HG03521 (cell line): ENCODE measurements at regions not wholly inside any gene's neighbourhood (a gene's known extent, or its start where the extent isn't known, plus 50 kb on each side); places are given as distances from the start of the nearest gene placed in this dataset.
A peak's percentile ranks its signal among the peaks of the same experiment; 100 is the strongest.
"Not testable (repeated sequence)": the region's sequence is repeated elsewhere in the genome, so short reads cannot be mapped to it uniquely, and the experiment has no call there.

Experiments
- ATAC-seq: cut with Tn5 transposase; IDR thresholded peaks from one replicate; pipeline ENCODE4 v1.9.1; 2021; ENCODE audit warnings: mild to moderate bottlenecking, moderate library complexity; ENCODE audit not compliant: unreplicated experiment

GRCh38 chr17:21756856-21757619 lies 64.7 kb downstream of the KCNJ18 start:
- ATAC-seq: no peak

DNA sequence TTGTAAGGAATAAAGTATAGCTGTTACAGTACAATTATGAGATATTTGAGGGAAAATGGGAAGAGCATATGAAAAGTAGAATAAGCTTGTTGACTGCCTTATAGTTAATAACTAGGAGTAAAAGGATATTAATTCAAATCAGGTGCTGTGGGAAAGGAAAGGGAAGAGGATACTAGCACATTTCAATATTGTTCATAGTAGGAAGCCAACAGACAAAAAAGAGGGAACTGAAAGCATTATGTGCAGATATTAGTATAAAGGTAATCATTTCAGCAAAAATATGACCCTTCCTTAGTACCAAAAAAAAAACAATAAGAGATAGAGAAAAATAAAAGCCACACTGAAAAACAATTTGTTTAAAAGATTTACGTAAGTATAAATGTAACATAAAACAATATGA lies 67.3 kb downstream of the KCNJ18 start:
- ATAC-seq: not testable (repeated sequence)

DNA sequence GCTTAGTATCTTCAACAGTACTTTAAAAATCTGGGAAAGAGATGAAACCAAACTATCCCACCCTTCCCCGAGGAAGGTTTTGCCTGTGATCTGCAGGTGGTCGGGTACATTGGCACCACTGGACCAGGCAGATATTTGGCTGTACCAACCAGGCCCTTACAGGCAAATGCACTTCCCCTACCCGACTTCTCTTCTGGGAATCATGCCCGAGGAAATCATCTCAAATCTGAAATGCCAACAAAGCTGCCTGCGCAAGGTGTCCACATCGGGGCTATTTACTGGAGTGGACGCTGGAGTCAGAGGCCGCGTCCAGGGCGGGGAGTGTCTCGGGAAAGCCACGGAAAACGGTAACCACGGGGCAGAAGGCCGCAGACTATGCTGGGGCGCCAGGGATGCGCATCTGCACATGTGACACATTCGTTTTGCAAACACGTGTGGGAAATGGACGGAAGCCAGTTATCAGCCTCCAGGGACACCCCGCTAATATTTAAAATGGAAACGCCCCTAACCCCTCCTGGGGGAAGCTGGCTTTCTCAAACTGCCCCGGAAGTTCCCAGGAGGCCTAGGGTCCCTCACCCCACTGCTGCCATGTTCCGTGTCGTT lies 71.5 kb downstream of the KCNJ18 start:
- not testable (repeated sequence) for ATAC-seq

GRCh38 chr17:21765651-21766290 lies 73.4 kb downstream of the KCNJ18 start:
- ATAC-seq: not testable (repeated sequence)

- ATAC-seq: not testable (repeated sequence)
Observed at GRCh38 chr17:21766565-21766964, 74.2 kb downstream of the KCNJ18 start.

DNA sequence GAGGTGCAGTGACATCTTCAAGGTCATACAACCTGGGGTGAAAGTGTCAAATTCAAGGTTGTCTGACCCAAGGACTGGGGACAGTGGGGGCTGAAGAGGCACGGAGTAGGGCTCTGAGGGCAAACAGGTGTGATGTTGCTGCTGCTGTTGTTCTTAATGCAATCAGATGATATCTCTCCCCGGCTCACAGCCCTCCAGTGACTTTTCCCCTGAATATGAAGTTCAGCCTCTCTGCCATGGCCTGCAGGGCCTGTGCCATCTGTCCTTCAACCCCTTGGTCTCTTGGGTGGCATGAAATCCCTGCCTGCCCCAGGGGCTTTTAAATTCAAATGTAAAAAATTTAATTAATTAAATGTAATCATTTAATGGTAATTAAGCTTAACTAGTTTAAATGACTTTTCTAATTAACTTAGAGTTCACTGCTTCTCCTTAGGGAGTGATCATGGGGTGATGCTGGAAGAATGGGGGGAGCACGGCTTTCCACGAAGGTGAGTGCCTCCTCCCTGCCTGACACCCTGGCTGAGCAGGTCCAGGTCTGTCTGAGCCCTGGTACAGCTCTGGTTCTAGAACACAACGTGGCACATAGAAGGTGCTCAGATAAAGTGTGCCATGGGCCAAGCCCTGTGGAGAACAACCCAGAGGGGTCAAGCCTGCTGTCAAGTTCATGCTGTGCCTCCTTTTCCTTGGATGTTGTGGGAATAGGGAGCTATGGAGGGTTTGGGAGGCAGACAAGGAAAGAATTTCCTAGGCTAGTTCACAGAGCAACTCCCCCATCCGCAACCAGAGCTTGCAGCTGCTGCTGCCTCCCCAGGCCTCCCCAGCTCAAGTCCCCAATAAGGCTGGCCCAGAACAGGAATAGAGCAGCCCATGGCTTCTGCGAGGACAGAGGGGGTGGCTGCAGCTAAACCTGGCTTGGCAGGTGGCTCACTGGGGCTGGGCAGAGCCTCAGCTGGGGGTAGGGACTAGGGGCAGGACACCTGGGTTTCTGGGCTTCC lies 75.1 kb downstream of the KCNJ18 start:
- not testable (repeated sequence) for ATAC-seq

- ATAC-seq: not testable (repeated sequence)
Observed at GRCh38 chr17:21768244-21768643, 75.9 kb downstream of the KCNJ18 start.

DNA sequence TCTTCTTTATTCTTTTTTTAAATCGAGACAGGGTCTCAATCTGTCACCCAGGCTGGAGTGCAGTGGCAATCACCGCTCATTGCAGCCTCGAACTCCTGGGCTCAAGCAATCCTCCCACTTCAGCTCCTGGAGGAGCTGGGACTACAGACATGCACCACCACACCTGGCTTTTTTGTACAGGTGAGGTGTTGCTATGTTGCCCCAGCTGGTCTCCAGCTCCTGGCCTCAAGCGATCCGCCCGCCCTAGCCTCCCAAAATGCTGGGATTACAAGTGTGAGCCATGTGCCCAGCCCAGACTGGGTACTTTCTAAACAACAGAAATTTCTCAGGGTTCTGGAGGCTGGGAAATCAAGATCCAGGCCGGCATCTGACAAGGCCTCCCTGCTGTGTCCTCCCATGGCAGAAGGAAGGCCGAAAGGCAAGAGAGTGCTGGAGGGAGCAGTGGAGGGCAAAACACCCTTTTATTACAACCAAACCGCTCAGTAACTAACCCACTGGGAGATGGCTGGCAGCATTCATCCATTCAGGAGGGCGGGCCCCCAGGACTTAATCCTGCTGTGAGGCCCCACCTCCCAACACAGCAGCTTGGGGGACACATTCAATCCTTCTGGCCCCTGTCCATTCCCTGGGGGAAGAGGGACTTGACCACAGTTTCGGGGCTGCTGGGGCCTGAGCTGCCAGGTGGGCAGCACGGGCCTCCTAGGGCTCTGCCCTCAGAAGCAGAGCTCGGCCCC lies 76.6 kb downstream of the KCNJ18 start:
- ATAC-seq: not testable (repeated sequence)

GRCh38 chr17:21769781-21770180 lies 77.5 kb downstream of the KCNJ18 start:
- not testable (repeated sequence) for ATAC-seq

- ATAC-seq: peak; percentile 49
Observed at GRCh38 chr17:21770466-21771446, 78.4 kb downstream of the KCNJ18 start.

DNA sequence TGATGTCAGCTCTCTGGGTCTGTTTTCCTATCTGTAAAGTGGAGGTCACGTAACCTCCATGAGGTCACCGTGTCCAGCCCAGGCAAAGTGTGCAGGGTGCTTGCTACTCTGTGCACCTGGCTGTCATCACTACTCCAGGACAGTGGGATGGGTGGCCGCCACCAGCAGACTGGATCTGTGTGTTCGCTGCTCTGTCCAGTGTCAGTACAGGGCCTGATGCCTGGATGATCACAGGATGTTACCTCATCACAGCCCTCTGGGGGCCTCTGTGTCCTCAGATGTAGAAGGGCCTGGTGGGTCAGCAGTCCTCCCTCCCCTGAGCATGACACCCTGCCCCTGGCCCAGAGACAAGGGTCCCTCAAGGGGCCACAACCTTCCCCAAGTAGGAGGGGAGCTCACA lies 80.0 kb downstream of the KCNJ18 start:
- no peak for ATAC-seq

DNA sequence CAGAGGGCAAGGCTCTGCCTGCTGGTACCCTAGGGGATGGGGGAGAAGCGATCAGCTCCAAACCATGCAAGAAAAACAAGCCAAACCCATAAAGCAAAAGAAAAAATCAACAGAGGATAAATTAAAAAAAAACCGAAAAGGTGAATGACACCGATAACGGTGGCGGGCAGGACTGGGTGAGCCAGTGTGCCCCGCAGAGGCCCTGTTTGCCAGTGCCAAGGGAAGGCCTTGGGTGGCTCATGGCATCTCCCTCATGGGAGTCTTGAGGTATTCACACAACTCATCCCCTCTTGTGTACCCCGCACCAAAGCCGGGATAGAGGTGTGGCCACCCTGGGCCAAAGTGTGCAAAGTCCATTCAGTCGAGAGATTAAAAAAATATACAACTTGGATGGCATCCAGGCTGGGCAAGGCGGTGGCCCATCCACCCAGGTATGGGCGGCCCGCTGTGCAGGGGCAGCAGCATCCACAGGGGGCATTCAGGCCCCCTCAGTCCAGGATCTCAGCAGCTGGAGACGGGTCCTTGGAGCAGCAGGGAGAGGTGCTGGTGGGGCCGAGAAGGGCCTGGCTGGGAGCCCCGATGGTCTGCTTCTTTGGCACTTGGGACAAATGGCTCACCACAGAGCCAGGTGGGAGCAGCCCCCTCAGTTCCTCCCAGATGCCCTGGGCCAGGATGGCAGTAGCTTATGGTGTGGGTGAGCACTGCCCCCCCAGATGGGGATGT lies 80.8 kb downstream of the KCNJ18 start:
- not testable (repeated sequence) for ATAC-seq

DNA sequence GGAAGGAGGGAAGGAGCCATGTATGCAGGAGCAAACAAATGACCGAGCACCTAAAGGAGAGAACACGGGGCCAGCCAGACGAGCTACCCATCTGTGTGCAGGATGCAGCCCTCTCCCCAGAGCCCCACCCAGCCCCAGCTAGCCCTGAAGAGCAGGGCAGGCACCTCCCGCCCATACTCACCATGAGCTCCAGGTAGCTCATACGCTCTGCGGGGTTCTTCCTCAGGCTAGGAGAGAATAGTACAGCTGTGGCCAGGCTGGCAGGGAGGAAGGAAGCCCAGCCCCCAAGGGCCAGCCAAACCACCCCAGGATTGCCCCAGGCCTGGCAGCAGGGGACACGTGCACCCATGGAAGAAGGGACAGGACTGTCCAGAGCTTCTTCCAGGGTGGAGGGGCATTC lies 81.9 kb downstream of the KCNJ18 start:
- ATAC-seq: no peak

DNA sequence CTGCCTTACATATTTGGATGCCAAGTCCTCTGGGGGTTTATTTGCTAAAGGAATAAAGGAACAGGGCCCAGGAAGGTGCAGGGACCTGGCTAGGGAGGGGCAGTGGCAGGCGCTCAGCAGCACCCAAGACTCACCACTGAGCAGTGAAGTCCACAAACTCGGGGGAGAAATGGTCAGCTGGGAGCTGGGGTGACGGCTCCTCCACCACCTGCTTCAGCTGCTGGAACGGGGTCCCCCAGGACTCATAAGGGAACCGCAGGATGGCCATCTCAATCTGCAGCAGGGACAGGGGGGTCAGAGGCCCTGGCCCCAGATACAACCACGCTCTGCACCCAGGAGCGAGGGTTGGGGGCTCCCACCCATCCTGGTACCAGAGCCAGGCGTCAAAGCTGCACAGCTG lies 83.2 kb downstream of the KCNJ18 start:
- ATAC-seq: not testable (repeated sequence)

DNA sequence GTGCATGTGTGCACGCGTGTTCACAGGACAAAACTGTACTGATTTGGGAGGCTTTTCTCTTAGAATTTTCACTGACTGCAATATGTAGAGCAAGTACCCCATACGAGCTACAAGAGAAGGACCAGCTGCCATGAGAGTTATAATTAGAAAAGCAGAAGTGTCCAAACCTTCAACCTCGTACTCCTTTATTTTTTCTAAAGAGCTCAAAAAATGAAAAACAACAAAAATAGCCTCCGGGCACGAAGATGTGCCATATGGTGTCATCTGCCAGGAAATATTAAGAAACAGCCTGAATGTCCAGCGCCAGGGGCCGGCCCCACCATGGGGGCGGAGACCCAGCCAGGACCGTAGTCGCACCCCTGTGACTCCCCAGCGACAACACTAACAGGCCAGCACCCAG lies 84.6 kb downstream of the KCNJ18 start:
- not testable (repeated sequence) for ATAC-seq

- ATAC-seq: not testable (repeated sequence)
Observed at GRCh38 chr17:21778866-21779265, 86.5 kb downstream of the KCNJ18 start.

DNA sequence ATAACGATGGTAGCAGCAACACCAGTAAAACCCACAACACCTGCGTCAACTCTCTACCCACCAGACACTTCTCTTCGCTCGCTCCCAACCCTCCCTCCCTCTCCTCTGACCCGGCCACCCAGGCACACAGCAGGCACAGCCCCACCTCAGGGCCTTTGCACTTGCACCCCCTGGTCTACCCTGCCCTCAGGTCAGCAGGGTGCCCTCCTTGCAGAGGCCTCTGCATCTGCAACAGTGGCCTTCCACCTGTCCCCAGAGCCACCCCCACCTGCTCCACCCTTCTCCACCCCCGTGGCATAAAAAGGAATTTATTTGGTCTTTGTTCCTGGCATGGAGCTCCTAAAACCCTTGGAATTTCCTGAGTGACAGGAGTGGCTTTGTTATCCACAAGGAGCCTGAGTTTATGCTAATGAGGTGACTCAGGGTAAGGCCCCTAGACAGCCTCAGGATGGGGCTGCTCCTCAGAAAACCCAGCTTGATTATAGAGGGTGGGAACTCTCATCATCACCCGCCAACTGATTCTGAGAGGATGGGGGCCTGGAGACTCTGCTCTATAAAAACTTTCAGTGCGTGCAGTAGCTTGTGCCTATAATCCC lies 88.1 kb downstream of the KCNJ18 start:
- ATAC-seq: not testable (repeated sequence)
